ENCODE measurements at regions not wholly inside any gene's neighbourhood (a gene's known extent, or its start where the extent isn't known, plus 50 kb on each side); places are given as distances from the start of the nearest gene placed in this dataset.

DNA sequence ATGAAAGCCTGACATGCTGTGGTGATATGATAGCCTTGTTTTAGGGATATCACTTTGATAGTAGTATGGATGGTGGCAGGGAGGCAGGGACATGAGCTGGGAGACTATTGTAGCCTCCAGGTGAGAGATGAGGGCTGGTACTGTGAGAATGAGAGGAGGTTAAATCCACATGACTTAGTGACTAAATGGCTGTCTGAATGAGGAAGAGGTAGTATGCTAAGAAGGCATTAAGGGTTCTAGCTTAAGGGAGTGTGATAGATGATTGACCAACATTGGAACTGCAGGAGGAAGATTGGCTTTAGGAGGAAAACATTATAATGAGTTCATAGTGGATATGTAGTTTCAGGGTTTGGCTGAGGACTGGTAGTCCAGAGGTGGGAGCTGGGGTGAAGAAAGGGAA, 195.0 kb upstream of the ANK2 start:
- TF ChIP-seq EZH2 (IDR thresholded peaks at IDR 0.05; ENCODE audit: low read length), result no peak
- no peak for TF ChIP-seq CTCF (optimal IDR thresholded peaks at IDR 0.05 in 1 of 3, IDR thresholded peaks at IDR 0.05 in 1 of 3, conservative IDR thresholded peaks at IDR 0.05 in 1 of 3; ENCODE audit: extremely low read depth in 1 of 3, insufficient read depth in 2 of 3, low read length in 3 of 3)
- FAIRE-seq (no peak), DNase-seq (ENCODE audit: low read depth, low spot score) (no peak)
- H2AFZ ChIP-seq (ENCODE audit: control insufficient read depth, low read length), result peak overlapping the region; percentile 30
- H3K4me1 ChIP-seq (ENCODE audit: control insufficient read depth, extremely low read depth, insufficient read depth, low read length), result peaks cover 17% of the 10 kb centered on the region
- H3K4me3 ChIP-seq (ENCODE audit: control insufficient read depth in 2 of 3, extremely low read depth in 1 of 3, insufficient read depth in 2 of 3, low read depth in 1 of 3, low read length in 3 of 3), result no peak overlapping the region
- no peaks in the 10 kb centered on the region for H4K20me1 ChIP-seq (ENCODE audit: control insufficient read depth, extremely low read depth, insufficient read depth, low read length)
- no peak overlapping the region for H3K27ac ChIP-seq (ENCODE audit: control insufficient read depth, insufficient read depth, low read length)
- dilution Hi-C loops (cut with MboI; ENCODE audit: extremely low pct_ligation_motif_present, low sequenced_read_pairs), result no loop called here
- H3K9me3 ChIP-seq (ENCODE audit: control insufficient read depth, low read depth, low read length), result no peaks in the 10 kb centered on the region
- no peaks in the 10 kb centered on the region for H3K27me3 ChIP-seq (ENCODE audit: control insufficient read depth, extremely low read depth, insufficient read depth, low read length)
- no peaks in the 10 kb centered on the region for H3K9me1 ChIP-seq (ENCODE audit: control insufficient read depth, extremely low read depth, insufficient read depth, low read length)
- H3K36me3 ChIP-seq (ENCODE audit: control insufficient read depth in 2 of 2, extremely low read depth in 1 of 2, insufficient read depth in 2 of 2, low read length in 2 of 2), result no peaks in the 10 kb centered on the region
- no peaks in the 10 kb centered on the region for H3K79me2 ChIP-seq (ENCODE audit: control insufficient read depth, insufficient read depth, low read length)
- no peak overlapping the region for H3K9ac ChIP-seq (ENCODE audit: control insufficient read depth, extremely low read depth, insufficient read depth, low read length)
- no peak overlapping the region for H3K4me2 ChIP-seq (ENCODE audit: control insufficient read depth, extremely low read depth, insufficient read depth, low read depth, low read length)

DNA sequence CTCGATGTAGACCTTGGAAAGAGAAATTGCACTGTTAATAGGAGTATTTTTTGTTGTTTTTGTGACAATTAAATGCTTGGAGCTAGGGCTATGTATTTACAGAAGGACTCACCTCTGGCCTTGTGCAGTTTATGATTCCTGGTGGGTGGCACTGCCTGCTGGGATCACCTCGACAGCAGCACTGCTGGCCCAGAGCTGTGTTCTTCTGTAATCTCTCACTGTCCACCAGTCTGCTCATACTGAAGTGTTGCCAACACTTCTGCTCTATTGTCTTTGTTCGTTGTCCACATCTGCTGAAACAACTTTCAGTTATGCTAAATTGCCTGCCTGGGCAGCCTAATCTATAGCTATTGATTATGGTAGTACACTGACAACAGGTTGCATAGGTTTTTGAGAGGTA, 194.4 kb upstream of the ANK2 start:
- DNase-seq (ENCODE audit: low read depth, low spot score) (no peak), FAIRE-seq (no peak)
- Histone ChIP-seq H3K4me1 (ENCODE audit: control insufficient read depth, extremely low read depth, insufficient read depth, low read length) (peaks cover 17% of the 10 kb centered on the region), H3K4me2 (ENCODE audit: control insufficient read depth, extremely low read depth, insufficient read depth, low read depth, low read length) (no peak overlapping the region), H3K4me3 (ENCODE audit: control insufficient read depth in 2 of 3, extremely low read depth in 1 of 3, insufficient read depth in 2 of 3, low read depth in 1 of 3, low read length in 3 of 3) (no peak overlapping the region), H4K20me1 (ENCODE audit: control insufficient read depth, extremely low read depth, insufficient read depth, low read length) (no peaks in the 10 kb centered on the region), H3K9me3 (ENCODE audit: control insufficient read depth, low read depth, low read length) (no peaks in the 10 kb centered on the region), H3K9ac (ENCODE audit: control insufficient read depth, extremely low read depth, insufficient read depth, low read length) (no peak overlapping the region), H3K36me3 (ENCODE audit: control insufficient read depth in 2 of 2, extremely low read depth in 1 of 2, insufficient read depth in 2 of 2, low read length in 2 of 2) (no peaks in the 10 kb centered on the region), H2AFZ (ENCODE audit: control insufficient read depth, low read length) (no peak overlapping the region), H3K9me1 (ENCODE audit: control insufficient read depth, extremely low read depth, insufficient read depth, low read length) (no peaks in the 10 kb centered on the region), H3K27me3 (ENCODE audit: control insufficient read depth, extremely low read depth, insufficient read depth, low read length) (no peaks in the 10 kb centered on the region), H3K79me2 (ENCODE audit: control insufficient read depth, insufficient read depth, low read length) (no peaks in the 10 kb centered on the region), H3K27ac (ENCODE audit: control insufficient read depth, insufficient read depth, low read length) (no peak overlapping the region)
- dilution Hi-C loops (cut with MboI; ENCODE audit: extremely low pct_ligation_motif_present, low sequenced_read_pairs), result no loop called here
- no peak for TF ChIP-seq EZH2 (IDR thresholded peaks at IDR 0.05; ENCODE audit: low read length)
- no peak for TF ChIP-seq CTCF (optimal IDR thresholded peaks at IDR 0.05 in 1 of 3, IDR thresholded peaks at IDR 0.05 in 1 of 3, conservative IDR thresholded peaks at IDR 0.05 in 1 of 3; ENCODE audit: extremely low read depth in 1 of 3, insufficient read depth in 2 of 3, low read length in 3 of 3)

Measured in keratinocyte (primary cell).